ENCODE measurements at regions not wholly inside any gene's neighbourhood (a gene's known extent, or its start where the extent isn't known, plus 50 kb on each side); places are given as distances from the start of the nearest gene placed in this dataset.

DNA sequence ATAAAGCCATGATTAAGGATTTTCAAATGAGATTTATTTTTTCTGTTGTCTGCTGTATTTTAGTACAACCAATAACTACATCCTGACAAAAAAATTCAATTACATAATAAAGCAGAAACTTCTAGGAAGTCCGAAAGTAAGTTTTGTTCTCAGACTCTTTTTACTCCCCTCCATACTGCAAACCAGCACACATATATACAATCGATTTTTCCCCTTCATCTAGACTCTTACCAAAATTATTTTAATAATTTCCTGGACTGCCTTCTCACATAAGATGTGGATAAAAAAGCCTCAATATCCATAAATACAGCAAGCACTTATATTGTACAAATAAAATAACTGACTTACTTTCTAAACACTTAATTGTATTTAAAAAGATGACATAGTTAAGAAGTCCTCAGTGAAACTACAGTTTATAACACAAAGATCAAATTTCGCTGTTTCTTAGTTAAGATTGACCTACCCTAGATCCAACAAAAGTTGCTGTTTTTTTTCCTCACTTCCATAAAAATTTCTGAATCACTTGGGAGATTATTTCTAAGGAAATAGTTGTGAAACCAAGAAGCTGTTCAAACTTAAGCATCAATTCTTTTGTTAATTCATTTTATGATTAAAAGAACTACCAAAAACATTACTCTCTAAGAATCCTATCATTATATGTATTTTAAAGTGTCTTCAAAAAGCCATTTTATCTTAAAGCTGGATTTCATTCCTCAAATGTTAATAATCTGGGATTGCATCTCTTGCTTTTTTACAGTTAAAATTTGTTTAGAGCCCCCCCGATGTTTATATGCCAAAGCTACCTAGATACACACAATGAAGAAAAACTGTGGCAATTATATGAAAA lies 74.7 kb upstream of the IFNE start:
- no peak for ATAC-seq (replicated peaks in 1 of 2)
- H3K9me3 Mint-ChIP-seq = no peaks in the 10 kb centered on the region
- H3K27me3 Mint-ChIP-seq (ENCODE audit: low read depth) = peaks cover 26% of the 10 kb centered on the region
- H3K4me1 Mint-ChIP-seq (ENCODE audit: low read depth) = peaks cover 25% of the 10 kb centered on the region
- DNase-seq = no peak
- no peak overlapping the region for H3K27ac Mint-ChIP-seq
- H3K4me3 Mint-ChIP-seq = no peak overlapping the region
- no peaks in the 10 kb centered on the region for H3K36me3 Mint-ChIP-seq (ENCODE audit: insufficient read depth in 2 of 2)

DNA sequence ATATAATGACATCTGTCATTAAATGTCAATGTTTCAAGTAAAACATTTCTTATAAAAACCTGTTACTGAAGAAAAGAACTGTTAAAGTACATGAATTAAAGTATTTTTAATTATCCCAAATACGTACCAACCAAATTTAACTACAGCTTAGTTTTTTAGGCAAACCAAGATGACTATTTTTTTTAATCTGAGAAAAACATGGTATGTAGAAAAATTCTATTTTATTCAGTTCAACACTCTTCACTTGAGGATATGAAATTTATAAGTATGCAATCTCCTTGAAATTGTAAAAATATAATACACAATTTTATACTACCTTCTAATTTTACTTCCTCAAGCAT lies 75.3 kb upstream of the IFNE start:
- DNase-seq (no peak), ATAC-seq (replicated peaks in 1 of 2) (no peak)
- Mint-ChIP-seq H3K4me1 (ENCODE audit: low read depth) (peaks cover 25% of the 10 kb centered on the region), H3K9me3 (no peaks in the 10 kb centered on the region), H3K27me3 (ENCODE audit: low read depth) (peaks cover 26% of the 10 kb centered on the region), H3K4me3 (no peak overlapping the region), H3K27ac (no peak overlapping the region), H3K36me3 (ENCODE audit: insufficient read depth in 2 of 2) (no peaks in the 10 kb centered on the region)

DNA sequence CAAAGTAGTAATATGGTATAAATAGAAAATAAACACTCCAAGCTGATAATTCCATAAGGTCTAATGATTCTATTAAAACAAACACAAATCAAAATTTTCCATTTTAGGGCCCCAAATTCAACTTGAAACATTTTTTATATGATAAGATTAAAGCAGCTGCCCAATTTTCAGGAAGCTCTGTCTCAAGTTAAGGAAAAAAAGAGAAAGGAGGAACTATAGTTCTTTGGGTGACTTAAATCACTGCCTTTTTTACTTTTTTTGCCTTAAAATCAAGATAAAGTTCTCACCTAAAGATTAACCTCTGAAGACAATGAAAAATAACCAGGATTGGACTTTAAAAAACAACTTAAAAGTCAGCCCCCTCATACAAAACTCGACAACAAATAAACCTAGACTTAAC lies 76.0 kb upstream of the IFNE start:
- Mint-ChIP-seq H3K36me3 (ENCODE audit: insufficient read depth in 2 of 2) (no peaks in the 10 kb centered on the region), H3K4me3 (peak overlapping the region; percentile 89 to 94), H3K9me3 (no peaks in the 10 kb centered on the region), H3K27ac (no peak overlapping the region), H3K4me1 (ENCODE audit: low read depth) (peaks cover 25% of the 10 kb centered on the region), H3K27me3 (ENCODE audit: low read depth) (peaks cover 26% of the 10 kb centered on the region)
- no peak for ATAC-seq (replicated peaks in 1 of 2)
- DNase-seq = no peak

DNA sequence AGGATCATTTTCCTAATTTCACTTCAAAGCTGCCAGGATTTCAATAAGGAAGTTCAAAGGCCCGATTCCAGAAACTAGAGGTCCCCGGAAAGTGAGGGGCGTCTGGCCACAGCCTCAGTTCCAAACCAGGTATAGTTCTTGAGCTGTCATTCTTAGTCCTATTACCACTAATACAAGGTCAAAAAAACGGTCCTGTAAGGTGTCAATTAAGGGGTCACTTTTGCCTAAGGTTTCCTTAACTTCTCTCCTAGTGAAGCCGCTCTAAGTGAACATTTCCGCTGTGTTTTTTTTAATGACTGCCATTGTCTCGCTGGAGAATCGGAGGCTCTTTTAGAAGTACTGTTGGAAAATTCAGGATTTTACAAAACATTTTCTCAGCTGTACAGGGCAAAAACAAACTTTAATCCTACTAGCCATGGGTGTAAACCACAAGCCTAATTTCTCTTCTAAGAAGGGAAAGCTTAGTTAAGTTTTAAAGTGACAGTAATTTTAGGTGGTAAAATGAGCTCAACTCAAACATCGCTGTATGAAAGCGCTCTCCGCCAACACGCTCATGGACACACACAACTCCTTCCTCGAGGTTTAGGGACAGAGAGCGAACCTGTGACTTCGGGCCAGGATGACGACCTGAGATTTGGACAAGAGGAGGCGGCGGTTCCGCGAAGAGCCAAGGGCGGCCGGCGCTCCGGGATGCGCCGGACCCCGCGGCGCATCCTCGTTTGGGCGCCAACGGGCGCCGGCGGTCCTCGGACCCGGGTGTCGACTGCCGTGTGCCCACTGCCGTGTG lies 76.7 kb upstream of the IFNE start:
- Mint-ChIP-seq H3K4me1 (ENCODE audit: low read depth) (peaks cover 28% of the 10 kb centered on the region), H3K27ac (peak overlapping the region; percentile 1), H3K27me3 (ENCODE audit: low read depth) (peaks cover 26% of the 10 kb centered on the region), H3K9me3 (no peaks in the 10 kb centered on the region), H3K4me3 (peak overlapping the region; percentile 89 to 94), H3K36me3 (ENCODE audit: insufficient read depth in 2 of 2) (no peaks in the 10 kb centered on the region)
- DNase-seq (no peak), ATAC-seq (replicated peaks in 1 of 2) (peak in 1 of 2 donors; percentile 50)

DNA sequence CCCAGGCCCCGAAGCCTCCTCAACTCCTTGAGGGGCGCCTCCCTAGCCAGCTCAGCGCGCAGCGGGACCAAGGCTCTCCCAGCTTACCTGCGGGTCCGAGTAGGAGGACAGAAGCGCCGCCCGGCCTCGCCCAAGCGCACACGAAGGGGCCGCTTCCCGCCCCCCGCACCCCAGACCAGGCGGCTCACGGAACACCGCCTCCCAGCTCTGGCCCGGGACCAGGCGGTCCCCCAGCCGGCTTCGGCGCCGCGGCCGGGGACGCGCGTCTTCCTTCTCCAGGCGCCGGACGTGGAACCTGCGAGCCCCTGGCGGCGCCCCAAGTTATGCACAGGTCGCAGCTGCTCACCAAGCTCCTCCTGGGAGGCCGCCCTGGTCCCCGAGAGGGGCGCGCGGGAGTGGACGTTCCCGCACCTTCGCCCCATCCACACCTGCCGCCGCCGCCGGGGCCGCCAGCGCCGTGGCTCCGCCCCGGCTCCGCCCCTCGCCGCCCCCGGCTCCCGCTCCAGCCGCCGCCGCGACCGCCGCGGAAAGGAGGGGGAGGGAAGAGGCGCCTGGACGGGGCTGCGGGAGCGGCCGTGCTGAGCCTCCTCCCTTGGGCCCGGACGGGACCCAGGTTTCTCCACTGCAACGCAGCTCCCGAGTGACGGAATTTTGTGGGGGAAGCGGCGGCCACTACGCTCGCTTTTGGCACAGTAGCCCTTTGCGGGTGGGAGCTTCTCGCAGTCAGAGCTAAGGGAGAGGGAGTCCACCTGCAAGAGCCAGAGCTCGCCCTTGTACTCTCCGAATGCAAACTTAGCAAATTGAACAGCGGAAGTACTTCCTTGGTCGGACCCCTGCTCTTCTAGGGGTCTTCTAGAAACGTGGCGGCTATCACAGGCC lies 77.5 kb upstream of the IFNE start:
- ATAC-seq (replicated peaks in 1 of 2) (peak; percentile 86 to 89), DNase-seq (peak; percentile 55 to 63)
- H3K9me3 Mint-ChIP-seq = no peaks in the 10 kb centered on the region
- H3K27ac Mint-ChIP-seq = no peak overlapping the region
- H3K4me1 Mint-ChIP-seq (ENCODE audit: low read depth) = peaks cover 34% of the 10 kb centered on the region
- no peaks in the 10 kb centered on the region for H3K36me3 Mint-ChIP-seq (ENCODE audit: insufficient read depth in 2 of 2)
- H3K27me3 Mint-ChIP-seq (ENCODE audit: low read depth) = peaks cover 26% of the 10 kb centered on the region
- peak overlapping the region; percentile 89 to 94 for H3K4me3 Mint-ChIP-seq

DNA sequence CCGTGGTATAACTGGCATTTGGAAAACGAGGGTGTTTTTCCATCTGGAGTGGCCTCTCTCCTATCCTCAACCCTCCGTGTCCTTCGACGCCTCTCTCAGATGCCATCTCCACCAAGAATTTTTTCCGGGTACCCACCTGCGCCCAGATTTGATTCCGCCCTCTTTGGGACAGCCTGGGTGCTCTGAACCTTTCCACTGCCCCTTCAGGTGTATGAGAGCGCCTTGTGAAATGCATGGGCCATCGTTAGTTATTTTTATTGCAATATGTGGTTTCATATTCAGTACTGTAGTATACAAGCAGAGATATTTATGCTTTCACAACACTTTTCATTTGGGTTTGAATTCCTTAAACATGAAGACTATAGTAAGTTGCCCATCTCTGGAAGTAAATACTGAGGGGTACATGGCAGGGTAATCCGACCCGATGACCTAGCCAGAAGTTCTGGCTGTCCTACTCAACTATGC lies 78.2 kb upstream of the IFNE start:
- Mint-ChIP-seq H3K27ac (no peak overlapping the region), H3K4me1 (ENCODE audit: low read depth) (peaks cover 31% of the 10 kb centered on the region), H3K27me3 (ENCODE audit: low read depth) (peaks cover 29% of the 10 kb centered on the region), H3K9me3 (no peaks in the 10 kb centered on the region), H3K36me3 (ENCODE audit: insufficient read depth in 2 of 2) (no peaks in the 10 kb centered on the region), H3K4me3 (peak overlapping the region; percentile 89 to 94)
- ATAC-seq (replicated peaks in 1 of 2) = no peak
- DNase-seq = no peak

DNA sequence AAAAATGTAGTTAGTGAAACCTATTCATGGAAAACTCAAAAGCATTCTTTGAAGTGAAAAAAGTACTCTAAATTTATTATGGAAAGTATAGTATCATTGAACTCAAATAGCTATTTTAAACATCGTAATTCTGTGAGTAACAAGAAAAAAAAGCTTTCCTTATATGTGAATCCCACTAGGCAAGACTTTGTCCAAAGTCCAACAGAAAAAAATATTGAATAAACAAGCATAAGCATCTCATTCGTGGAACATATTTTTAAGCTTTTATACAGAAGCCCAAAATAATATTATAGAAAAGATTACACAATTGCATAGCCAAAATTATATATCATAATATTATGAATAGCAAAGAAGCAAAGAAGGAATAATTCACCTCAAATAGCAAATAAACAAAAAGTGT lies 79.4 kb upstream of the IFNE start:
- no peaks in the 10 kb centered on the region for H3K36me3 Mint-ChIP-seq (ENCODE audit: insufficient read depth in 2 of 2)
- ATAC-seq (replicated peaks in 1 of 2) = no peak
- no peak for DNase-seq
- H3K4me3 Mint-ChIP-seq = no peak overlapping the region
- peaks cover 26% of the 10 kb centered on the region for H3K4me1 Mint-ChIP-seq (ENCODE audit: low read depth)
- H3K27me3 Mint-ChIP-seq (ENCODE audit: low read depth) = peaks cover 40% of the 10 kb centered on the region
- no peaks in the 10 kb centered on the region for H3K9me3 Mint-ChIP-seq
- H3K27ac Mint-ChIP-seq = no peak overlapping the region

DNA sequence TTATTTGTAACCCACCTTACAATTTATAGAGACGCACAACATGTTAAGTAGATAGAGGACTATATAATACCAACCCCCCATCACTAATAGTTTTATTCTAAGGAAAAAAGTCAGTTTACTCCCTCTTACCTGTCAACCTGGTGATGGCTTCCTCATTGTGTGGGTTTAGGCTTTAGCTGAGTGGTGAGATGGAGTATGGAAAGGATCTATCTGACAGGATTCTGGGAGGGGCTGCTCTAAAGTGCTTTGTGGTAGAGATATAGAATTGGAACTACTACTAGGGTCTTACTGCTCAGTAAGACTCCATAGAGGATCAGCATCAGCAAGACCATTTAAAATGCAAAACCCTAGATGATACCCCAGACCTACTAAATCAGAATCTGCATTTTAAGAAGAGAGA lies 82.1 kb upstream of the IFNE start:
- no peaks in the 10 kb centered on the region for H3K9me3 Mint-ChIP-seq
- no peak for ATAC-seq (replicated peaks in 1 of 2)
- no peak overlapping the region for H3K4me3 Mint-ChIP-seq
- H3K4me1 Mint-ChIP-seq (ENCODE audit: low read depth) = peaks cover 17% of the 10 kb centered on the region
- no peak overlapping the region for H3K27ac Mint-ChIP-seq
- no peaks in the 10 kb centered on the region for H3K36me3 Mint-ChIP-seq (ENCODE audit: insufficient read depth in 2 of 2)
- DNase-seq = no peak
- peaks cover 31% of the 10 kb centered on the region for H3K27me3 Mint-ChIP-seq (ENCODE audit: low read depth)

DNA sequence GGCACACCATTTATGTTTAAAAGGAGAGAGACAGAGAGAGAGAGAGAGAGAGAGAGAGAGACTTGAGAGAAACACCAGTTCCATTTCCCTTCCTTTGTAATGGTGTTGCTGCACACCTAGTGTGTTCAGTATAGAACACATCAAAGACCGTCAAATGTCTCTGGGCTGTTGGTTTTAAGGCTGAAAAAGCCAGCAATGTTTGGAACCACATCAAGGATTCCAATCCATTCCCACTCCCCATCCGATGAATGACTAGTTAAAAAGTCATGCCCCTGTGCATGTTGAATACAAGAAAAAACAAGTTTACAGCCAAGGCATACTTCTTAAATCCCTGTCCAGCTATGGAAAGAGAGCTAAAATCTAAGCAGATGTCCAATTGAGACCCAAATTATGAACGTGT lies 83.0 kb upstream of the IFNE start:
- ATAC-seq (replicated peaks in 1 of 2) (no peak), DNase-seq (no peak)
- H3K9me3 Mint-ChIP-seq = no peaks in the 10 kb centered on the region
- H3K27ac Mint-ChIP-seq = no peak overlapping the region
- H3K4me3 Mint-ChIP-seq = no peak overlapping the region
- peaks cover 29% of the 10 kb centered on the region for H3K27me3 Mint-ChIP-seq (ENCODE audit: low read depth)
- peaks cover 13% of the 10 kb centered on the region for H3K4me1 Mint-ChIP-seq (ENCODE audit: low read depth)
- H3K36me3 Mint-ChIP-seq (ENCODE audit: insufficient read depth in 2 of 2) = no peaks in the 10 kb centered on the region

DNA sequence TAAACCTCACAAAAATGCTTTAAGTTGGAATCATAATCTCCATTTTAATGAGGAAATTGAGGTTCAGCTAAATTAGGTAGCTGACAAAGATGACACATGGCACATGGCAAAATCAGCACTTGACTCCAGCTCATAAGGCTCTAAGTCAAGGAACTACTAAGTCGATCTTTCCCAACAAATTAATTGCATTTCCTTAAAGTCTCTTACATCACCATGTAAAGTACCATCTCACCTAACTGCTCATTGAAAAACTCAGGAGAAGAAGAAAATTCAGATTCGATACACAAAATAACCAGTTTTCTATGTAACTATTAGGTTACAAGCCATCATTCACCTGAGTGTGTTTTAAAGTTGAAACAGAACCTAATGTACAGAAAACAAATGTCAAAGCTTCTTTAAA lies 85.8 kb upstream of the IFNE start:
- DNase-seq = no peak
- Mint-ChIP-seq H3K4me1 (ENCODE audit: low read depth) (peaks cover 8% of the 10 kb centered on the region), H3K9me3 (no peaks in the 10 kb centered on the region), H3K36me3 (ENCODE audit: insufficient read depth in 2 of 2) (no peaks in the 10 kb centered on the region), H3K27me3 (ENCODE audit: low read depth) (peaks cover 29% of the 10 kb centered on the region), H3K27ac (no peak overlapping the region), H3K4me3 (no peak overlapping the region)
- ATAC-seq (replicated peaks in 1 of 2) = no peak

DNA sequence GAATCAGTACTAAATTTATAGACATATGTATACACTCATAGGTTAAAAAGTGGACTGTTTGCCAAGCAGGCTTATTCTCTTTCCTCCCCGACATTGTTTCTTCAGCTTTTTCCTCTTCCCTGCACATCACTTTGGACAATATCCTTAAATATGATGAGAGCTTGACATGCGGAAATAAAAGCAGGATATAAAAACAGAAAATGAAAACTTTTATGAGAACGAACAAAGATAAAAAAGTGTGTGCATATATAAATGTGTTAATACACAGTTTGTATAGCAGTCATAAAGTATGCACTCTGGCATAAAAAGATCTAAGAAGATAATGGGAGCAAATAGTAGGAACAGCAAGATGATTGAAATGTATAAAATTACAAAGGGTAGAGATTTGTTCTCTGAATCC lies 86.4 kb upstream of the IFNE start:
- Mint-ChIP-seq H3K9me3 (no peaks in the 10 kb centered on the region), H3K27me3 (ENCODE audit: low read depth) (peaks cover 33% of the 10 kb centered on the region), H3K4me3 (no peak overlapping the region), H3K36me3 (ENCODE audit: insufficient read depth in 2 of 2) (no peaks in the 10 kb centered on the region), H3K27ac (no peak overlapping the region), H3K4me1 (ENCODE audit: low read depth) (peaks cover 8% of the 10 kb centered on the region)
- ATAC-seq (replicated peaks in 1 of 2) (no peak), DNase-seq (no peak)

DNA sequence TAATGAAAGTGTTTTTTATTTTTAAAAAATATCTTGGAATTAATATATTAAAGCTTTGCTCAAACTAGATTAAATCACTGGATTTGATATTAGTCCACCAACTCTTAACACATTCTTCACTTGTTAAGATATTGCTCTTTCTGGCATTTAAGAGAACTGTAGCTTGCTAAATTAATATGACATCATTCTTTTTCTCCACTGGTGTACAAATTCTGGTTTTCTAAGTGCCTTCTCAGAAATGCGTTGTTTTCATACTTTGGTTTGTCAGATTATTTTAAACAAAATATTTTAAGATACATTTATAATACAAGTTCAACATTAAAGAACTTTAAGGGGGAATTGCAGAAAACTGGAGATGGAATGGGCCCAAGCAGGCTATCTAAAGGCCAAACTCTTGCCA lies 87.6 kb upstream of the IFNE start:
- Mint-ChIP-seq H3K36me3 (ENCODE audit: insufficient read depth in 2 of 2) (no peaks in the 10 kb centered on the region), H3K27ac (no peak overlapping the region), H3K4me3 (no peak overlapping the region), H3K9me3 (no peaks in the 10 kb centered on the region), H3K4me1 (ENCODE audit: low read depth) (no peaks in the 10 kb centered on the region), H3K27me3 (ENCODE audit: low read depth) (peaks cover 40% of the 10 kb centered on the region)
- ATAC-seq (replicated peaks in 1 of 2) = no peak
- no peak for DNase-seq
